ENCODE measurements at regions not wholly inside any gene's neighbourhood (a gene's known extent, or its start where the extent isn't known, plus 50 kb on each side); places are given as distances from the start of the nearest gene placed in this dataset.
A peak's percentile ranks its signal among the peaks of the same experiment; 100 is the strongest.

DNA sequence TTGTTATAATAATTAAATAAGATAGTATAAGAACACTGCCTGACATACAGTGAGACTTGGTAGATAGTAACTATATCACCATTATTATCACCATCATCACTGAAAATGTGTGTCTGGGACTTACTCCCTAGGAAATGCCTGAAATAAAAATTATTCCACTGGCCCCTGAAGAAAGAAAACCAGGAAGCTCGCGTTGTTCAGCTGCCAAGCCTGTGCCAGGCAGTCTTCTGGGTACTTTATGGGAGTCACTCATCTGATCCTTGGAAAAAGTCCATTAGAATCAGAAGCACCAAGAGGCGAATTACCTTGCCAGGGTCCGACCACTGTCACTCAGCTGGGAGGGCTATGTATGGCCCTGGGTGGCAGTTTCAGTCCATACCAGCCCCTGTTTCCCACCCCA is 220.3 kb upstream of the TPM1 start:
- no peak for DNase-seq

DNA sequence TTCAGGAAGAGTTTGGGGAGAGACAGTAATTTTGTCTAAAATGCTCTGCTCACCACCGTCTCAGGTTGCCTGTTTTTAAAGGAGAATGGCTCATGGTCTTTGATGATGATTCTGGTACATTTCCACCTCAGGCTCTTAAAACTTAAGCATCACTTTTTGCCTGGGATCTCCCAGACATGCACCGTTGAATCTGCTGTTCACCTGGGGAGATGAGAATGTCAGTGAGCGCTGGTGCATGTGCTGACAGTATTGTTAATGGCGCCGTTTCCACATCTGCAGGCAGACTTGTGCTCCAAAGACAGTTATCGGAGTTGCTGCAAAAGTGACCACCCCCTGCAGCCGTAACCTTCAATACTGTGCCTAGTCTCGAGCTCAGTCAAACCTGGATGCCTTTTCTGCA is 219.0 kb upstream of the TPM1 start:
- no peak for DNase-seq

DNA sequence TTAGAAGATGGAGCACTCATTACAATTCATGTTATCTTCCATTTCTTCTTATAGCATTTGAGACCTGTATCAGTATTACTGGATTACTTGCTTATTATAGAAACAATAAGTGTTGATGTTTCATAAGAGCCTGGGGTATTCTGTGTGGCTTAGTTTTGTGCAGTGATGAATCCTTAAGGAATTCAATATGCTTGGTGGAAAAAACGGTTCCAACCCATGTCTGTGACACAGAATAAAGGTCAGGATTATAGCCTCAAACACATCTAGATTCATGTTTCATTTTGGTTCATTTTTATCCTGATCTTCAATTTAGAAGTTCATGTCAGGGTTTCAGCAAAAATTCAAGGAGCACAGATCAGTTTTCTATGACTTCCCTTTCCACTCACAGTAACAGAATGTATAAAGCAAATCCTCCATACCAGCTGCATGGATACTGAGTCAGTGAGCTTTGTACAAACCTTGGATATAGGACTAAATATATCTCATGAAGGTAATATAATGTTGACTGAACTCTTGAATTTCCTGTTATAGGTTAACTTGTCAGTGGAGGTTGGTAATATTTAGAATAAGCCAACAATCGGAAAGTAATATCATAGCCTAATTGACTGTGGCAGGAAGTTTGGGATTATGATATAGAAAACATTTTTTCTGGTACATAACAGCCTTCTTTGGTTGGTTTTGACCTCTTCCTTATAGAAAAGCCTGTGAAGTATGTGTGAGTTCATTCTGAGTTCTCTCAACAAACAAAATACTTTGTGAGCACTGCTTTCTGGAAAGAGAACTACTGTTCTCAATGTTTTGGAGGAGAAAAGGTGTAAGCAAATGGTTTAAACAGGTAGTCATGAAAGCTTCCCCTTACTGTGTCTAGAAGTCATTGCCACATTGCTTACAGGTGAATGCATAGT is 218.2 kb upstream of the TPM1 start:
- no peak for DNase-seq

DNA sequence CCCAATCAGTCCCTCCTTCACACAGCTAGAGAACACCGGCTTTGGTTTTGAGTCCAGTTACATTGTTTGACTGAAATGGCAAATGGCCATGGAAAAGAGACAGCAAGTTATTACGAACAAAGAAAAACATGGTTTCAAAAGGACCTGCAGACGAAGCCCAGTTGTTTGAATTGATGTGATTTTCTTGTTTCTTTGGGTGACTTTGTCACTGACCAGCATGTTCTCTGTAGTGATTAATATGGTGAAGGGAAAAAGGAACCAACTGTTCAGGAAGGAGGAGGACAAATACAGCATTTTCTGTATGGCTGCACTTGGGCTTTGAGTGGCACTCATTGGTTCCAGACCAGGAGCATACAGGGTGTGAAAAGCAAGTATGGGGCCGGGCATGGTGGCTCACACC is 217.4 kb upstream of the TPM1 start:
- DNase-seq: no peak

DNA sequence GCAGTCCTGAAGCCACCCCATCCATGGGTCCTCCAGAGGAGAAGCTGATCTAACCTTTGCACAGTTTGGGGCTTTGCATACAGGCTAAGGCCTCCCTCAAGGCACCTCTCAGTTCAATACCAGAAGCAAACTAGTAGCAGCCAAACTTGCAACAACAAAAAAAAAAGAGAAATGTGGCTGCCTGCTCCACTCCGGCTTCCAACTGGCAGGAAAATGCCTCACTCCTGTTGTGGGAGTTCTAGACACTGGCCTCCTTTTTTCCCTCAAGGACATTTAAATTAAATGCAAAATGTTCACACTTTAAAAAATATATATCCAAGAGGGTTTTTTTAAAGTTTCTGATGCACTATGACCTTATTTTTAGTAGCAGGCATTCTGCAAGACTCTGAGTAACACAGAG is 216.0 kb upstream of the TPM1 start:
- no peak for DNase-seq

DNA sequence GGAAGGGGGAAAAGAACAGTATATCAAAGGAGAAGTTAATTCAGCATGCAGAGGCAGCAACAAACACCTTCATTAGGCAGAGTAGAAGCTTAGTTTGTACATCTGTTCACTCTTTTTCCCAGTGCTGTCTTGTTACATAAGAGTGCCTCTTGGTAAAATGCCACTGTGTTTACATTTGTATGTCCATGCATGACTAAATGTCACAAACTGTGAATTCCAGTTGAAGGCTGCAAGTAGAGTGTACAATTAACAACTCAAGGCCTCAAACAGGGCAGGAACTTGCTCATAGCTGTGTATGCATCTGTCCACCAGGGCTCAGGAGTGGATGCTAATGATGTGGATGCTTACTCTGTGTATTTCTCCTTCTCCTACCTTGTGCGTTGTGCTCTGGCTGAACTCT is 214.2 kb upstream of the TPM1 start:
- DNase-seq: peak in 1 of 2 experiments; percentile 30

DNA sequence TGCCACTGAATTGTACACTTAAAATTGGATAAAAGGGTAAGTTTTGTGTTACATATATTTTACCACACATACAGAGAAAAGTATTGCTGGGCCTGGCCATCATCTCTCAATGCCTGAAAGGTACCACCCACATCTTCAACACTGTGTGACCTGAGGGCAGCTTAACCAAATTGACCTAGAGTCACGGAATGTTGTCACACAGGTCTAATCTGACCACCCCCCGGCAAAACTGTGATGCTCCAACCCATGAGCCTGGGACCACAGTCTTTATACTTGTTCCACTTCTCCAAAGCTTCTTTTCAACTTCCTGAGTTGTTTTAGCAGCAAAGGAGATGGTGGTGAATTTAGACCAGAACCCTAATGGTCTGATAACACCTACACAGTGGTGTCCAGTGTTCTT is 210.3 kb upstream of the TPM1 start:
- DNase-seq: no peak

DNA sequence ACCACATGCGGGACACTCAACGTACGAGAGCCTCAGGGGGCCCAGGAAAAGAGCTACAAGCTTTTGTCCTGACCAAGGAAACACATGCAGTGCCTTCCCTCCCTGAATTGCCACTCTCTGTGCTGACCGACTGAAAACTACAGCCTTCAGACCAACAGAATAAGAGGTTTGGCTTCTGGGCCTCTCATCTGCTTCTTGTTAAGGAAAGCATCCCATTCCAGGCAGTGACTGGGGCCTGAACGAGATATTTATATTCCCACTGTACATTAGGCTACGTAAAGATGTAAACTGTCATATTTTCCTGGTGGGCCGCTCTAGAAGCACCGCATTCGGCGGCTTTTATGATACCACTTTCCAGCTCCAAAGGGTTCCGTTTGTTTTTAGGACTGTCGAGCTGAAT is 208.9 kb upstream of the TPM1 start:
- no peak for DNase-seq

DNA sequence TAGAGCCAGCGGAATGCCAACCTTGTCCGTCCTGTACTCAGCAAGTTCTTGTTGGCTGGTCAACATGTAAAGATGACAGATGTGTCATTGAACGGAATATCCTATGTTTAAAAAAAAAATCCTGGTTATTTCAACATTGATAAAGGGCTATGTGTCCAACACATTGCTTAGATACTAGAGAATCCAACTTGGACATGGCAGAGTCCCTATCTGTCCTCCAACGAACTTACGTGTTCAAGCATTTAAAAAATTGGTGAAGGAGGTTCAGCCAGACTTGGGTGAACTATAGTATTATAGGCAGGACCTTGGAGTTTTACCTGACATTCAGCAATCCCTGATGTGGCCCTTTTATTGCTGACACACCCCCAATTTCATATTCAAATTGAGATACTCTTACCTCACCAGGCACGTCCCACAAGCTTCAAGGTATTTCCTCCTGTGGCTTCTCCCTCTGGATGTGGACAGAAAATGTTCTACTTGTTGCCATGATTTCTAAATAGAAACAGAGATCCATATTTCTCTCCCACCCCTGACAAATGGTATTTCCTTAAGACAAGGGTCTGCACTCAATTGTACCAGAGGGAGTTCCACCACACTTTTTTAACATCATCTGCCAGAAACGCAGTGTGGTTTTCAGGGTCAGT is 207.7 kb upstream of the TPM1 start:
- DNase-seq: no peak

DNA sequence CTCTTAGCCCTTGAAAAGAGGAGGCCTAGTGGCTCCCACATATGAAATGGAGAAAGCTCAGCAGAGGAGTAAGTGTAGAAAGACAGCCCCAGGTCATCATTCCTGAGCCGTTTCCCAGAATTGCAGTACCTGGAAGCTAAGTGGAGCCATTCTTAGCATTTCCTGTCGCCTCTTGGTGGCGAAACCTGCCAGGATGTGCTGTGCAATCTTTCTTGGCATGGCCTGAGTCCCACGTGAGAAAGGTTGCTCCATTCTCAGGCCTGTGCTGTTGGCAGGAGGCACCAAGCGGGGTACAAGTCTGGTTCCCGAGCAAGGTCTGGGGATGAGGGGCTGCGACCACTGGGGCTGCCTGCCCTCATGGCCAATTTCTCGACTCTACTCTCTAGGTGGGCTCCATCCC is 207.2 kb upstream of the TPM1 start:
- DNase-seq: no peak

DNA sequence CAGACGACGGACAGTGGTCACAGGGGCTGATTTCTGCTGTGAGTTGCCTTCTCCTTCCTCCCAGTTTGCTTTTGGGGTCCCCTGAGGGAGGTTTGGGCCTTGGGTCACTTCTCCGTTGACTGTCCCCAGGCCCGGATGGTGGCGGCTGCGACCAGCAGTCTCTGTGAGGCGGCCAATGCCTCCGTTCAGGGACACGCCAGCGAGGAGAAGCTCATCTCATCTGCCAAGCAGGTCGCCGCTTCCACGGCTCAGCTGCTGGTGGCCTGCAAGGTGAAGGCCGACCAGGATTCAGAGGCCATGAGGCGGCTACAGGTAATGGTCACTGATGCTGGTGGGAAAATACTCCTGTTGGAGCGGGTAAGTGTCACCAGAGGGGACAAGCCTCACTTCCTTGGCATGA is 206.8 kb upstream of the TPM1 start:
- DNase-seq: no peak

DNA sequence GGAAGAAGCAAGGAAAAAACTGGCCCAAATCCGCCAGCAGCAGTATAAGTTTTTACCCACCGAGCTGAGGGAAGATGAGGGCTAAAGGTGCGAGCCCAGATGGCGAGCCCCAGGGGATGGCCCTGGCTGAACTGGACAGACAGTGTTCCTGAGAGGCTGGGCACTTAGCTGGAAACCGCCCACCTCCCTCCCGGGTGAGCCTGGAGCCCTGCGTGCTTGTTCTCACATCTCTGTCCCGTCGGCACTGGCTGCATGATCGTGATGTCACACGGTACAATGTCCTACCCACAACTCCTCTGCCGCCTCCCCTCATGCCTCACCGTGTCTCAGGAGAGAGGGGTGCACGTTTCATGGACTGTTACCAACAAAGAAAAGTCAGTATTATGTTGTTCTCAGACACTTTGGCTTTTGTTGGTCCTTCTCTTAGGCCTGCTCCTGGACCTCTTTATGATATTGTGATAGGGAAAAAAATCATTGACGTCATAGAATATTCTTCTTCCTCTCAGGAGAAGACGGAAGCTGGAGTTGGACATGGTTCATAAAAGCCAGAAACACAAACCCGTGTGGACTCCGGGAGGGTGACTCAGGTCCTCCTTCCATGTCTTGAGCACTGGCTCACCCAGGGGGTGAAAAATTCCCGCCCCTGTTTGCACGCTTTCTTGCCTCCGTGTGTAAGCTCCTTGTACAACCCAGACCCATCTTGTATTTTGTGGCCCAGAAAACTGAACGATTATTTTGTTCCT is 201.8 kb upstream of the TPM1 start:
- no peak for DNase-seq

DNA sequence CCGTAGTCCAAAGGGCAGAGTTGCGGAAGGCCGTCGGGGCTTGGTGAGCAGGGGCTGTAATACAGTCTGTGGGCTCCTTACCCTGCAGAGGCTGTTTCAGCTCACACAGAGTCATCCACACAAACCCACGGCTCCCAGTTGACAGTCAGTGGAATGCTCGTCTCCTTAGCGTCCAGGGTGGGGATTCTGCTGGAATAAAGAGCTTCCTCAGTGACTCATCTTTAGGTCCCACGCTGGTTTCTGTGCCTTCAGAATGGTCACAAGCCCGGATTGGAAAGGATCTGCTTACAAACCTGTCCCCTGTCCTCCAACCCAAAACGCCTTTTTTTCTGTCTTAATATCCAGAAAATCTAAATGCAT is 201.3 kb upstream of the TPM1 start:
- DNase-seq: no peak

DNA sequence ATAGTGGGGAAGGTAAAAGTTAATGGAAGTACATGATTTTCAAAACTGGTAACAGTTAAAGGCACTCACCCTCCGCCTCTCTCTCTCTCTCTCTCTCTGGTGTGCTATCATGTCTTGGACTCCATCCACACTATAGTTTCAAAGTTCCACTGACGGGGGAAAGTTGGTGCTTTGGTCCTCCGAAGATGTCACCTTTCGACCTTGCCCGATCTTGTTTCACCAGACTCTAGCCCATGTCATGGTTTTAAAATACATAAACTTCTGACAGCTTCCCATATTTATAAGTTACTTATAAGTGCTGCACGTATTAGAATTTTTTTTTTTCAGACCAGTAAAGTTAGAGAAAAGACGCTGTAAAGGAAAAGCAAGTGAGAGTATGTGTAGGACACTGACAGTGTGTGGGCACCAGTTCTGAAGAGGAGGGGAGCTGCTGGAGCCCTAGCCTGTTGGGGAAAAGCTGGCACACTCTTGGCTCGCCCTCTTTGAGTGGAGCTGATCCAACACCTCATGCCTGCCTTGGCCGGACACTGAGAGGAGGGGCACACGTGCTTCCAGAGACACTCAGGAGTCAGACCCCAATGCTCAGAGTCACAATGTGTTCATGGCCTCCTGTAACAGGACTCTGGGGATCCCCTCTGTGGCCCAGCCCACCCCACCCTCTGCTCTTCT is 200.5 kb upstream of the TPM1 start:
- DNase-seq: no peak

DNA sequence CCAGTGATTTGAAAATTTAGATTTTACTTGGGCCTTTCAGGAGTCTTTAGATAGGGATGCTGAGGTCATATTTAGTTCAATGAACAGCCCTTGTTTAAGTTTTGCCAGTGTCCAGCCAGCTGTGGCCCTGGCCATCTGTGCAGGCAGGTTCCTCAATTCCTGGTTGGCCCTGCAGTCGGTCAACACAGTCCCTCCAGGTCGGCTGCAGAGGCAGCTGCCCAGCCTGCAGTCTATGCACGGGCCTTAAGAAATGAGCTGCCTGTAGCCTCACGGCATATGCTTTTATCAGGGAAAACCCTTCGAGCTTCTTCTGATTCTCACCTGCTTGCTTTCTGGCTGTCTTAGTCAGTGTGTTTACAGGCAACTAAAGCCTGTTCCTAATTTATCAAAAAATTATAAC is 199.2 kb upstream of the TPM1 start:
- DNase-seq: no peak

DNA sequence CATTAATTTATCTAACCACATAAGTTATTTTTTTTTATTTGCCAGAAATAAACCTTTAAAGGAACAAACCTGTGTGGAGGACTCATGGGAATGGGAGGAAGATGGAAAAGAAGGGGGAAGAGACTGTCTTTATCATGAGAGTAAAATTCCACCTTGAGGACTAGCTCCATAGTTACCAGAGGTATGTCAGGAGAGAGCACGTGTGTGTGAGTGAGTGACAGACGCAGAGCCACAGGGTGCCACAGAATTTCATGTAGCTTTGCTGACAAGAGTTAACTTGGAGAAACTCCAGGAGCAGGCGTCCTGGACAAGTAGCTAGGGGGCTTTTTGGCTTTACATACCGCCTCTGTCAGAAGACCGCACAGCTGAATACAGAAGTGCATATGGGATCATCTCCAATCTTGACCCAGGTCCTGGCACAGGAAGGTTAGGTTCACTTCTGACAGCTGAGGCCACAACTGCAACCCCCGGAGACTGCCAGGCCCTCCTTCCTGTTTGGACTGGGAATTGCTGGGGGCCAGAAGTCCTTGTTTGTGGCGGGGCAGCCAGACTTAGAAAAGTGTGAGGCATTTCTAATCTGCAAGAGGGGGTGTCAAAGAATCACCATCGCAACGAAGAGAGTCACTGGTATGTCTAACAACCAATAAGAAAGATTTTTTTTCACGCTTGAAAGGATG is 197.8 kb upstream of the TPM1 start:
- no peak for DNase-seq

DNA sequence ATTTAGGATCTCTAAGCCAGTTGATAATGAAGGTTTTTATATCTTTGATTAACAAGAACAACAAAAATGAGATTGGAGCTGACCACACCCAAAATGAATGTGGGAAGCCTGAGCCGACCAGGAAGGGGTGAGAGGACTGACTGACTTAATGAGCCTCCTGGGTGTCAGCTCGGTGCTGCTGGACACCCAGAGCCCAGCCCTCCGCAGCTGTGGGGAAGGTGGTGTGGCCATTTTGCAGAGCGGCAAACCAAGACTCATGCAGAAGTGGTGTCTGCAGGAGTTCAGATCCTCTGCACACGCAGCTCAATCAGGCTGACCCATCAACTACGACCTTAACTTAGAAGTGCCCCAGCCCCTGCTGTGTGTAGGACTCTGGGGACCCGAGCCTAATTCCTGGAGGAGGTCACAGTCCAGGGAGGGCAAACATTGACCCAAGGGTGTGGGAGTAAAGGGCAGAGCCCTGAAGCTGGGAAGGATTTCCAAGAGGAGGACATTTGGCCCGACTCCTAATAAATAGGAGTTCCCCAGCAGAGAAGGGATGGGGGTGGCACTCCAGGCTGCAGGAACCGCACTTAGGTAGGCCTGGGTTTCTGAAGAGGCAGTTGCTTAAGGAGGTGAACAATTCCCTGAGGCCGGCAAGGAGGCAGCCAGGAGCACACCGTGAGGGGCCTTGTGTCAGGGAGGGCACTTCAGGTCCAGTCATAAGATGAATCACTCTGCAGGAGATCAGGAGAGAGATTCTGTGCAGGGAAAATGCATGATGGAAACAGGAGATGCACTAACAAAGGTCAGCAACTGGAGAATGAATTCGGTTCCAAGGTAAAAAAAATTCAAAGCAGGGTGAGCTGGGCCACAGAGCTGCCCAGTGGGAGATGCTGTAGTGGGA is 197.1 kb upstream of the TPM1 start:
- DNase-seq: no peak

DNA sequence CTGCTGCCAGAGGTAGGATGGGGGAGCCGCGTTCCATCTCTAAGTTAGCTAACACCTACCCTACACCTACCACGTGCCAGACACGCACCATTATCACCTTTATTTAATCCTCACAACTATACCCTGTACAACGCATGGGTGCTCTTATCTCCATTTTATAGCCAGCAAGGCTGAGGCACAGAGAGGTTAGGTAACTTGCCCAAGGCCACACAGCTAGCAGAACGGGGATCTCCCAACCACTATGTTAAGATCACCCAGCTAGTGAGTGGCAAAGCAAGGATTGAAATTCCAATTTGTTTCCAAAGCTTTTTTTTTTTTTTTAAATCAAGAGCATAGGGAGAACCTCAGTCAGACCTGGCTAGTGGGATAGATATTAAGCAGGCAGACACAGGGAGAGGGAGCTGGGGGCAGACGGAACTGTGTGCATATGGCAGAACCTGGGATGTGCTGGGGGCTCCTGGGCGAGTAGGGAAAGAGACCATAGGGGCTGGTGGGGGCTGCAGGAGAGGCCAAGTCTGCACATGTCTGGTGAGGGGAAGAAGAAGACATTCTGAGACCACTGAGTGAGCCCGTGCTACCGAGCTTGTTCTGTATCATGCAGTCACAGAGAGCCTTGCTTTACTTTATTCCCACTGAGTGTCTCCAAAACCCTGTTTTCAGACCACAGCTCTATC is 196.3 kb upstream of the TPM1 start:
- no peak for DNase-seq

DNA sequence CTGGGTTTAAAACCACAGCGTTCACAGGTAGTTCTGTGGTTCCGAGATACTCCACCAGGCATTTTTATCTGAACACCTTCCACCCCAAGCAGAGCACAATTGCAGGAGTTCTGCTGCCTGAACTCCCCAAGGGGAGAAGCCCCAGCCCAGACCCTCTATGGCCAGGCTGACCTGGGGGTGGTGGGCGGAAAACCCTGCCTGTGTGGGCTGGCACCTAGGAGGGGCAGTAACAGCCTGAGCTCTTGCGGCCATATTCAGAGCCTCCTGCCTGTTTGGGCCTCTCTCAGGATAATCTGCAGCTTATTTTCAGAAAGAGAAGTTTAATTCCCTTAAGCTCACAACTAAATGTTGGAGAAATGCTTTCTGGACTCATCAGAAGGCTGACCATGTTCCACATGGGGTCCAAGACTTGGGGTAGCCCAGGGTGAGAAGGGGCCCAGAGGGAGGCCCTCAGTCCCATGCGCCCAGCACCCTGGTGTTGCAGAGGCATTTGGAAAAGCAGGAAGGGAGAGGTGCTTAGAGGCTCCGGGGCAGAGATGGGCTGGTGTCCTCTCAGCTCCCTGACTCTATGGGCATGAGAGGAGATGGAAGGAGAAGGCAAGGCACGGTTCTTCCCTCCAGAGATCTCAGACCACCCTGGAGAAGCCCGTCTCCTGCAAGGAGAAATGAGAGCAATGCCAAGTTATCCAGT is 195.6 kb upstream of the TPM1 start:
- no peak for DNase-seq

DNA sequence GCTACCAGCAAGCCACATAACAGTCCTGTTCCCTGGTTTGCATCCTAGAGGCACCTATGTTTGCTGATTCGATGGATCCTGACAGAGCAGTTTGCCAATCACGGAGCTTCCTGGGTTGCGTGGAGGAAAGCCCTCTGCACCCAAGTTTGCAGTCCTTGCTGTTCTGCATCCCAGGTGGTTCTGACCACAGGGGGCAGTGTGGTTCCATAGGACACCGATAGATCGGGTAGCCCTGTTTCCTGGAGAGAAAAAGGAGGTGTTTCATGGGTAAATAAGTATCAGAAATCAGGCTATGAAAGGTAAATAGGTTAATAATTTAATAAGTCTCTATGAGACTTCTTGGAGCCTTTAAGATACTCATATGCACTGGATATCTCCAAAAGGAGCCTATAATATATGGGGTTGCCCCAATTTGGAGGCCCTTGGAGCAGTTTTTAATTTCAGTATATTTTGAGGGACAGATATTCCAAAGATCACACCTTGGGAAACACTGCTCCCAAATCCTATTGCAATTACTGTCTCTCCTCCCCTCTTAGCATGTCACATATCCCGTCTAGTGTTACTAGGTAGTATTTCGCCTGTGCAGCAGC is 194.6 kb upstream of the TPM1 start:
- DNase-seq: peak; percentile 39 to 48

Measured in NCI-H2081 (cell line).